Nephron progenitor cell (in vitro differentiated cells): ENCODE measurements at regions not wholly inside any gene's neighbourhood (a gene's known extent, or its start where the extent isn't known, plus 50 kb on each side); places are given as distances from the start of the nearest gene placed in this dataset.

Source experiments
- DNase-seq: peaks from one replicate; pipeline ENCODE4 v3.0.0; 2021
- H3K27ac Mint-ChIP-seq: 2 replicates; pipeline ENCODE4 v1.8.0; 2021; ENCODE audit warnings: mild to moderate bottlenecking, moderate library complexity, mixed read lengths
- H3K27me3 Mint-ChIP-seq: 2 replicates; pipeline ENCODE4 v1.8.0; 2021; ENCODE audit warnings: mild to moderate bottlenecking, low read depth, mixed read lengths; ENCODE audit not compliant: poor library complexity
- H3K36me3 Mint-ChIP-seq: 2 replicates; pipeline ENCODE4 v1.8.0; 2021; ENCODE audit warnings: low read depth, mixed read lengths
- H3K4me1 Mint-ChIP-seq: 2 replicates; pipeline ENCODE4 v1.8.0; 2021; ENCODE audit warnings: mixed read lengths
- H3K4me3 Mint-ChIP-seq: 2 replicates; pipeline ENCODE4 v1.8.0; 2021; ENCODE audit warnings: mild to moderate bottlenecking, moderate library complexity, mixed read lengths
- H3K9me3 Mint-ChIP-seq: 2 replicates; pipeline ENCODE4 v1.8.0; 2021; ENCODE audit warnings: mild to moderate bottlenecking, moderate library complexity, mixed read lengths
- CTCF ChIP-seq: fragments of 200-600 bp; sonication (generic); IDR thresholded peaks from 2 replicates; pipeline ENCODE4 v1.5.0; 2021; ENCODE audit warnings: antibody characterized with exemption

GRCh38 chr12:34327671-34328070, 305.4 kb downstream of the ALG10 start:
- Mint-ChIP-seq H3K36me3 (peaks cover 9% of the 10 kb centered on the region), H3K9me3 (peaks cover 98% of the 10 kb centered on the region), H3K27ac (no peak overlapping the region), H3K27me3 (peaks cover 5% of the 10 kb centered on the region), H3K4me1 (no peaks in the 10 kb centered on the region), H3K4me3 (no peak overlapping the region)
- TF ChIP-seq CTCF, result no peak
- no peak for DNase-seq

GRCh38 chr12:34333337-34333736, 311.0 kb downstream of the ALG10 start:
- no peak for DNase-seq
- no peaks in the 10 kb centered on the region for H3K36me3 Mint-ChIP-seq
- no peak overlapping the region for H3K27ac Mint-ChIP-seq
- no peaks in the 10 kb centered on the region for H3K4me1 Mint-ChIP-seq
- TF ChIP-seq CTCF, result no peak
- no peak overlapping the region for H3K4me3 Mint-ChIP-seq
- peaks cover 5% of the 10 kb centered on the region for H3K27me3 Mint-ChIP-seq
- peaks cover 88% of the 10 kb centered on the region for H3K9me3 Mint-ChIP-seq

GRCh38 chr12:34334538-34334937, 312.2 kb downstream of the ALG10 start:
- DNase-seq, result no peak
- no peak overlapping the region for H3K27ac Mint-ChIP-seq
- H3K4me3 Mint-ChIP-seq, result no peak overlapping the region
- peaks cover 85% of the 10 kb centered on the region for H3K9me3 Mint-ChIP-seq
- H3K27me3 Mint-ChIP-seq, result peaks cover 2% of the 10 kb centered on the region
- no peak for TF ChIP-seq CTCF
- H3K4me1 Mint-ChIP-seq, result no peaks in the 10 kb centered on the region
- H3K36me3 Mint-ChIP-seq, result no peaks in the 10 kb centered on the region

GRCh38 chr12:34334953-34335743, 312.9 kb downstream of the ALG10 start:
- TF ChIP-seq CTCF, result no peak
- Mint-ChIP-seq H3K27ac (no peak overlapping the region), H3K27me3 (no peaks in the 10 kb centered on the region), H3K9me3 (peaks cover 83% of the 10 kb centered on the region), H3K4me3 (no peak overlapping the region), H3K4me1 (no peaks in the 10 kb centered on the region), H3K36me3 (no peaks in the 10 kb centered on the region)
- DNase-seq, result no peak

GRCh38 chr12:34335819-34336262, 313.5 kb downstream of the ALG10 start:
- Mint-ChIP-seq H3K9me3 (peaks cover 83% of the 10 kb centered on the region), H3K36me3 (no peaks in the 10 kb centered on the region), H3K27ac (no peak overlapping the region), H3K4me3 (no peak overlapping the region), H3K27me3 (no peaks in the 10 kb centered on the region), H3K4me1 (no peaks in the 10 kb centered on the region)
- DNase-seq, result no peak
- no peak for TF ChIP-seq CTCF
